ENCODE measurements at regions not wholly inside any gene's neighbourhood (a gene's known extent, or its start where the extent isn't known, plus 50 kb on each side); places are given as distances from the start of the nearest gene placed in this dataset.

- no peak overlapping the region for H3K4me2 ChIP-seq (ENCODE audit: low read depth, low read length)
- no peaks in the 10 kb centered on the region for H3K9me3 ChIP-seq (ENCODE audit: control insufficient read depth, insufficient read depth, low read length)
- H3K4ac ChIP-seq (ENCODE audit: low read depth, low read length) = no peak overlapping the region
- TF ChIP-seq CHD1 (IDR thresholded peaks at IDR 0.05; ENCODE audit: low read depth, low read length) (no peak), MAZ (IDR thresholded peaks at IDR 0.05; ENCODE audit: borderline replicate concordance, low read depth, low read length) (no peak)
- no peak overlapping the region for H4K91ac ChIP-seq (ENCODE audit: insufficient read depth, low read depth, low read length)
- no peak overlapping the region for H2BK20ac ChIP-seq (ENCODE audit: low read depth, low read length)
- H3K18ac ChIP-seq (ENCODE audit: low read depth, low read length) = no peak overlapping the region
- POLR2A ChIA-PET (ENCODE audit: unreplicated experiment) = no interaction called here
- DNase-seq (no peak), ATAC-seq (ENCODE audit: low read depth) (no peak)
- intact Hi-C loops (cut with micrococcal nuclease) (no loop called here), dilution Hi-C loops (cut with HindIII; ENCODE audit: low sequenced_read_pairs, unreplicated experiment) (no loop called here), in situ Hi-C loops (cut with MboI; ENCODE audit: low sequenced_read_pairs) (no loop called here)
- H2AK9ac ChIP-seq (replicated peaks; ENCODE audit: low read depth, low read length, poor library complexity) = no peak overlapping the region
- H2BK120ac ChIP-seq (ENCODE audit: low read depth, low read length) = no peak overlapping the region
- H3K36me3 ChIP-seq (ENCODE audit: control insufficient read depth, insufficient read depth, low read length) = no peaks in the 10 kb centered on the region
- no peak overlapping the region for H3K56ac ChIP-seq (ENCODE audit: extremely low read depth, insufficient read depth, low read length)
- H3K9ac ChIP-seq (ENCODE audit: low read depth, low read length) = no peak overlapping the region
- no peak overlapping the region for H2BK15ac ChIP-seq (ENCODE audit: low read depth, low read length)
- no peak overlapping the region for H4K8ac ChIP-seq (ENCODE audit: low read depth in 2 of 2, low read length in 2 of 2)
- H3K4me3 ChIP-seq (ENCODE audit: insufficient read depth, low read depth, low read length) = no peak overlapping the region
- H3K14ac ChIP-seq (replicated peaks; ENCODE audit: low read depth, low read length) = no peak overlapping the region
- H2AK5ac ChIP-seq (ENCODE audit: low read depth, low read length) = no peak overlapping the region
- WGBS, 2 experiments (ENCODE audit: extremely low coverage in 2 of 2, insufficient read length in 1 of 2) = no CpG with 5 or more reads among the region's 4 CpGs
- 0 out of 2 replicates have a peak, but pooled peaks cover 3% of the 10 kb centered on the region for H3K9me1 ChIP-seq (ENCODE audit: insufficient read depth, low read length)
- no peak overlapping the region for H3K23ac ChIP-seq (ENCODE audit: low read depth, low read length)
- BruUV-seq (replicated peaks) = no TSS peak
- H3K27me3 ChIP-seq (ENCODE audit: control insufficient read depth, insufficient read depth, low read length) = no peaks in the 10 kb centered on the region
- H4K20me1 ChIP-seq (ENCODE audit: insufficient read depth, low read length) = no peaks in the 10 kb centered on the region
- no peak overlapping the region for H4K5ac ChIP-seq (ENCODE audit: low read depth, low read length)
- H3K4me1 ChIP-seq (ENCODE audit: control insufficient read depth, insufficient read depth, low read length) = no peaks in the 10 kb centered on the region
- no peak overlapping the region for H3K27ac ChIP-seq (ENCODE audit: insufficient read depth, low read length)
- CTCF ChIA-PET = interaction anchor here (0.6 kb wide), 2 partner anchors 19 to 283 kb away, joined by 3 to 5 read pairs; no protein-coding TSS in a partner anchor
- H3K79me1 ChIP-seq (ENCODE audit: low read depth in 1 of 2, low read length in 2 of 2) = no peaks in the 10 kb centered on the region
- H2BK5ac ChIP-seq (ENCODE audit: low read depth, low read length, poor library complexity, severe bottlenecking) = no peak overlapping the region
- H2AFZ ChIP-seq (replicated peaks; ENCODE audit: low read length, poor library complexity) = no peak overlapping the region
Observed at GRCh38 chr4:181753207-181753606, 490.0 kb upstream of the TENM3 start.

All from IMR-90 (cell line).